IMR-90 (cell line): ENCODE measurements at regions not wholly inside any gene's neighbourhood (a gene's known extent, or its start where the extent isn't known, plus 50 kb on each side); places are given as distances from the start of the nearest gene placed in this dataset.

Experiments used
- ATAC-seq: fragments of 200-7000 bp; cut with Tn5 transposase; 2 replicates; pipeline ENCODE4 v1.9.1; 2020; ENCODE audit warnings: low read depth, mild to moderate bottlenecking, moderate library complexity
- BruUV-seq: library from RNA; stranded (reverse); fragments of 400-500 nt; replicated peaks from 2 replicates; lab custom pipeline; 2021; lab: Mats Ljungman, UMichigan
- CTCF ChIA-PET: fragments of 300-600 bp; formaldehyde crosslinking; extraction: SDS; loops from one replicate; lab custom pipeline; 2021; ENCODE audit warnings: antibody characterized with exemption; lab: Yijun Ruan, JAX
- POLR2A ChIA-PET: fragments of 300-600 bp; sonication (Branson Sonifier 250); formaldehyde crosslinking; loops from one replicate; lab custom pipeline; 2022; ENCODE audit warnings: antibody characterized with exemption; ENCODE audit not compliant: unreplicated experiment; lab: Charles Lee
- DNase-seq: peaks from one replicate; pipeline ENCODE4 v3.0.0; 2013
- H2AFZ ChIP-seq: replicated peaks from 2 replicates; pipeline ENCODE3; 2013; ENCODE audit warnings: low read length, mild to moderate bottlenecking; ENCODE audit not compliant: poor library complexity
- H2AK5ac ChIP-seq: 2 replicates; pipeline ENCODE4 v1.6.1; 2013; ENCODE audit warnings: low read depth, low read length, inconsistent platforms
- H2AK9ac ChIP-seq: replicated peaks from 2 replicates; pipeline ENCODE3; 2013; ENCODE audit warnings: mild to moderate bottlenecking, low read depth, low read length, moderate library complexity; ENCODE audit not compliant: poor library complexity
- H2BK120ac ChIP-seq: 2 replicates; pipeline ENCODE4 v1.6.1; 2013; ENCODE audit warnings: low read depth, low read length, inconsistent platforms
- H2BK15ac ChIP-seq: 3 replicates; pipeline ENCODE4 v1.6.1; 2013; ENCODE audit warnings: low read depth, low read length, inconsistent platforms
- H2BK20ac ChIP-seq: 2 replicates; pipeline ENCODE4 v1.6.1; 2013; ENCODE audit warnings: low read depth, mild to moderate bottlenecking, inconsistent platforms, low read length, moderate library complexity
- H2BK5ac ChIP-seq: 2 replicates; pipeline ENCODE4 v1.6.1; 2013; ENCODE audit warnings: mild to moderate bottlenecking, low read depth, low read length, inconsistent platforms; ENCODE audit not compliant: poor library complexity, severe bottlenecking
- H3K14ac ChIP-seq: replicated peaks from 2 replicates; pipeline ENCODE4 v1.6.1; 2013; ENCODE audit warnings: low read depth, low read length, inconsistent platforms
- H3K18ac ChIP-seq: 2 replicates; pipeline ENCODE4 v1.6.1; 2013; ENCODE audit warnings: low read depth, low read length, control low read depth
- H3K23ac ChIP-seq: 2 replicates; pipeline ENCODE4 v1.6.1; 2013; ENCODE audit warnings: low read depth, low read length, inconsistent platforms
- H3K27ac ChIP-seq: 2 replicates; pipeline ENCODE4 v1.5.1; 2013; ENCODE audit warnings: mild to moderate bottlenecking, control low read depth, low read length; ENCODE audit not compliant: insufficient read depth
- H3K27me3 ChIP-seq: 2 replicates; pipeline ENCODE4 v1.6.1; 2013; ENCODE audit warnings: low read length; ENCODE audit not compliant: control insufficient read depth, insufficient read depth
- H3K36me3 ChIP-seq: 2 replicates; pipeline ENCODE4 v1.6.1; 2013; ENCODE audit warnings: low read length, mixed read lengths; ENCODE audit not compliant: control insufficient read depth, insufficient read depth
- H3K4ac ChIP-seq: 2 replicates; pipeline ENCODE4 v1.6.1; 2013; ENCODE audit warnings: low read depth, low read length, inconsistent platforms
- H3K4me1 ChIP-seq: 2 replicates; pipeline ENCODE4 v1.6.1; 2013; ENCODE audit warnings: low read length, mixed read lengths; ENCODE audit not compliant: control insufficient read depth, insufficient read depth
- H3K4me2 ChIP-seq: 2 replicates; pipeline ENCODE4 v1.6.1; 2013; ENCODE audit warnings: low read depth, mild to moderate bottlenecking, control low read depth, low read length, moderate library complexity
- H3K4me3 ChIP-seq: 2 replicates; pipeline ENCODE4 v1.5.1; 2013; ENCODE audit warnings: low read depth, mild to moderate bottlenecking, control low read depth, low read length, moderate library complexity; ENCODE audit not compliant: insufficient read depth
- H3K56ac ChIP-seq: 2 replicates; pipeline ENCODE4 v1.6.1; 2013; ENCODE audit warnings: low read length, inconsistent platforms; ENCODE audit not compliant: insufficient read depth; ENCODE audit errors: extremely low read depth
- H3K79me1 ChIP-seq, 2 experiments: 2 replicates each; pipeline ENCODE4 v1.6.1; 2013; ENCODE audit warnings: low read length in 2 of 2, inconsistent platforms in 1 of 2, low read depth in 1 of 2
- H3K9ac ChIP-seq: 2 replicates; pipeline ENCODE4 v1.6.1; 2013; ENCODE audit warnings: low read depth, low read length, control low read depth
- H3K9me1 ChIP-seq: 2 replicates; pipeline ENCODE4 v1.6.1; 2013; ENCODE audit warnings: low read length, inconsistent platforms; ENCODE audit not compliant: insufficient read depth
- H3K9me3 ChIP-seq: 2 replicates; pipeline ENCODE4 v1.6.1; 2013; ENCODE audit warnings: low read length; ENCODE audit not compliant: control insufficient read depth, insufficient read depth
- H4K20me1 ChIP-seq: 2 replicates; pipeline ENCODE4 v1.6.1; 2013; ENCODE audit warnings: low read length, inconsistent platforms; ENCODE audit not compliant: insufficient read depth
- H4K5ac ChIP-seq: 2 replicates; pipeline ENCODE4 v1.6.1; 2013; ENCODE audit warnings: mild to moderate bottlenecking, low read depth, low read length, control low read depth
- H4K8ac ChIP-seq, 2 experiments: 2 replicates each; pipeline ENCODE4 v1.6.1; 2013; ENCODE audit warnings: low read depth in 2 of 2, low read length in 2 of 2, control low read depth in 1 of 2, inconsistent platforms in 1 of 2
- H4K91ac ChIP-seq: 2 replicates; pipeline ENCODE4 v1.6.1; 2013; ENCODE audit warnings: low read depth, low read length, inconsistent platforms; ENCODE audit not compliant: insufficient read depth
- NFE2L2 ChIP-seq: fragments of 150-350 bp; IDR thresholded peaks from 2 replicates; pipeline ENCODE4 v1.6.1; 2016; ENCODE audit warnings: low read depth, mild to moderate bottlenecking, low read length
- WGBS, 2 experiments: methylation state at CpG; one replicate each; pipeline versions ENCODE4 v1.1.5 to v1.1.7; 2013; ENCODE audit warnings: missing lambda C conversion rate in 2 of 2; ENCODE audit not compliant: insufficient read length in 1 of 2; ENCODE audit errors: extremely low coverage in 2 of 2; 5-methylcytosine and 5-hydroxymethylcytosine counted together
- dilution Hi-C: fragments of 300-500 bp; cut with HindIII; formaldehyde crosslinking; loops from one replicate; pipeline ENCODE4 v1.14.3; 2018; ENCODE audit warnings: low sequenced_read_pairs; ENCODE audit not compliant: unreplicated experiment
- in situ Hi-C: fragments of 300-500 bp; cut with MboI; formaldehyde crosslinking; loops from 3 replicates; pipeline ENCODE4 v1.14.3; 2019; ENCODE audit warnings: low sequenced_read_pairs, inconsistent platforms, mixed read lengths
- intact Hi-C: fragments of 100-400 bp; cut with micrococcal nuclease; formaldehyde crosslinking; loops from 2 replicates; pipeline ENCODE4 v1.10.0; 2022

DNA sequence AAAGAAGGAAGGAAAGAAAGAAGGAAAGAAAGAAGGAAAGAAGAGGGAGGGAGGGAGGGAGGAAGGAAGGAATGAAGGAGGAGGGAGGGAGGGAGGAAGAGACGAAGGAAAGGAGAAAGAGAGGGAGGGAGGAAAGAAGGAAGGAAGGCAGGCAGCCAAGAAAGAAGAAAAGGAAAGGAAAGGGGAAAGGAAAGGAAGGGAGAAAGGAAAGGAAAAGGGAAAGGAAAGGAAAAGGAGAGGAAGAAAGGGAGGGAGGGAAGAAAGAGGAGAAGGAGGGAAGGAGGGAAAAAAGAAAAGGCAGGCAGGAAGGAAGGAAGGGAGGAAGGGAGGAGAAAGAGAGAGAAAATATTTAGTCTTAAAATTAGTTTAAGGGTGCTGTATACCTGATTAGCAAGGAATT lies 704.1 kb downstream of the LUZP2 start:
- Histone ChIP-seq H3K27me3 (no peaks in the 10 kb centered on the region), H4K8ac (no peak overlapping the region), H2BK20ac (no peak overlapping the region), H3K36me3 (no peaks in the 10 kb centered on the region), H2AK9ac (no peak overlapping the region), H2AK5ac (no peak overlapping the region), H2BK15ac (no peak overlapping the region), H4K20me1 (no peaks in the 10 kb centered on the region), H3K27ac (no peak overlapping the region), H3K4me2 (no peak overlapping the region), H3K56ac (no peak overlapping the region), H3K4me1 (no peaks in the 10 kb centered on the region), H2BK5ac (no peak overlapping the region), H3K4me3 (no peak overlapping the region), H4K91ac (no peak overlapping the region), H3K14ac (no peak overlapping the region), H3K4ac (no peak overlapping the region), H3K9me3 (no peaks in the 10 kb centered on the region), H3K79me1 (no peaks in the 10 kb centered on the region), H3K18ac (no peak overlapping the region), H2AFZ (no peak overlapping the region), H4K5ac (no peak overlapping the region), H3K23ac (no peak overlapping the region), H3K9me1 (no peaks in the 10 kb centered on the region), H2BK120ac (no peak overlapping the region), H3K9ac (no peak overlapping the region)
- WGBS, 2 experiments: 38% methylated on average over 1 of the region's 1 CpG; no CpG with 5 or more reads in 1 of the 2 experiments
- no peak for ATAC-seq
- CTCF ChIA-PET: no interaction called here
- dilution Hi-C loops (no loop called here), intact Hi-C loops (no loop called here), in situ Hi-C loops (no loop called here)
- no peak for DNase-seq
- no peak for TF ChIP-seq NFE2L2
- POLR2A ChIA-PET: no interaction called here
- BruUV-seq: no TSS peak
